GM23338 (cell line): ENCODE measurements at regions not wholly inside any gene's neighbourhood (a gene's known extent, or its start where the extent isn't known, plus 50 kb on each side); places are given as distances from the start of the nearest gene placed in this dataset.
A peak's percentile ranks its signal among the peaks of the same experiment; 100 is the strongest.

Experiments used
- ATAC-seq: fragments of 200-7000 bp; cut with Tn5 transposase; 3 replicates; pipeline ENCODE4 v1.9.1; 2020
- DNase-seq: peaks from one replicate; pipeline ENCODE4 v3.0.0-alpha.2; 2015; ENCODE audit warnings: low spot score
- H2AFZ ChIP-seq: fragments of 200-600 bp; sonication (generic); 2 replicates; pipeline ENCODE4 v1.8.0; 2016; ENCODE audit warnings: antibody characterized with exemption, mild to moderate bottlenecking, moderate library complexity
- H3F3A ChIP-seq: fragments of 200-600 bp; sonication (generic); replicated peaks from 2 replicates; pipeline ENCODE4 v1.8.0; 2017; ENCODE audit warnings: antibody characterized with exemption, mixed run types, low read depth
- H3K27ac ChIP-seq: fragments of 200-600 bp; sonication (generic); 2 replicates; pipeline ENCODE4 v1.6.1; 2016; ENCODE audit warnings: low read depth
- H3K27me3 ChIP-seq: fragments of 200-600 bp; sonication (generic); 2 replicates; pipeline ENCODE4 v1.8.0; 2016; ENCODE audit warnings: mild to moderate bottlenecking, mixed run types, moderate library complexity; ENCODE audit not compliant: insufficient read depth
- H3K36me3 ChIP-seq: fragments of 200-600 bp; sonication (generic); 2 replicates; pipeline ENCODE4 v1.8.0; 2016; ENCODE audit warnings: mild to moderate bottlenecking; ENCODE audit not compliant: insufficient read depth
- H3K4me1 ChIP-seq: fragments of 200-600 bp; sonication (generic); 2 replicates; pipeline ENCODE4 v1.8.0; 2016; ENCODE audit warnings: mild to moderate bottlenecking, moderate library complexity; ENCODE audit not compliant: insufficient read depth
- H3K4me2 ChIP-seq: fragments of 200-600 bp; sonication (generic); 2 replicates; pipeline ENCODE4 v1.7.1; 2017; ENCODE audit warnings: mixed run types
- H3K4me3 ChIP-seq: fragments of 200-600 bp; sonication (generic); 2 replicates; pipeline ENCODE4 v1.6.1; 2016; ENCODE audit warnings: mixed run types
- H3K79me2 ChIP-seq: fragments of 200-600 bp; sonication (generic); replicated peaks from 2 replicates; pipeline ENCODE4 v1.8.0; 2017; ENCODE audit warnings: mild to moderate bottlenecking; ENCODE audit not compliant: insufficient read depth
- H3K9me2 ChIP-seq: fragments of 200-600 bp; sonication (generic); 2 replicates; pipeline ENCODE4 v1.8.0; 2017; ENCODE audit not compliant: insufficient read depth
- H4K20me1 ChIP-seq: fragments of 200-600 bp; sonication (generic); replicated peaks from 2 replicates; pipeline ENCODE4 v1.8.0; 2017; ENCODE audit warnings: mild to moderate bottlenecking; ENCODE audit not compliant: insufficient read depth
- H3K27ac Mint-ChIP-seq: 2 replicates; pipeline ENCODE4 v1.8.0; 2020; ENCODE audit warnings: inconsistent platforms, mild to moderate bottlenecking, moderate library complexity, mixed read lengths
- H3K27me3 Mint-ChIP-seq: 3 replicates; pipeline ENCODE4 v1.8.0; 2022; ENCODE audit warnings: low read depth, mild to moderate bottlenecking, moderate library complexity, mixed read lengths, inconsistent platforms; ENCODE audit not compliant: insufficient read depth, poor library complexity
- H3K36me3 Mint-ChIP-seq: 3 replicates; pipeline ENCODE4 v1.8.0; 2021; ENCODE audit warnings: low read depth, mild to moderate bottlenecking, inconsistent platforms, moderate library complexity, mixed read lengths
- H3K4me1 Mint-ChIP-seq: 3 replicates; pipeline ENCODE4 v1.8.0; 2020; ENCODE audit warnings: mild to moderate bottlenecking, inconsistent platforms, mixed read lengths
- H3K4me3 Mint-ChIP-seq: 3 replicates; pipeline ENCODE4 v1.8.0; 2021; ENCODE audit warnings: moderate library complexity, mild to moderate bottlenecking, inconsistent platforms, mixed read lengths
- H3K9me3 Mint-ChIP-seq: 3 replicates; pipeline ENCODE4 v1.8.0; 2020; ENCODE audit warnings: moderate library complexity, mild to moderate bottlenecking, inconsistent platforms, mixed read lengths
- CTCF ChIP-seq, 2 experiments: fragments of 200-600 bp in 1 of 2; sonication (generic) in 1 of 2; conservative IDR thresholded peaks; 2 replicates each; pipeline versions ENCODE4 v1.5.1 to v1.6.1; 2016 to 2017; ENCODE audit warnings: antibody characterized with exemption in 2 of 2, low read depth in 2 of 2, mild to moderate bottlenecking in 2 of 2, moderate library complexity in 1 of 2
- ETS1 ChIP-seq: IDR thresholded peaks from 2 replicates; pipeline ENCODE4 v1.6.1; 2016; ENCODE audit warnings: antibody characterized with exemption
- EZH2 ChIP-seq: fragments of 200-600 bp; sonication (generic); IDR thresholded peaks from one replicate; pipeline ENCODE4 v1.8.0; 2017; ENCODE audit warnings: antibody characterized with exemption, mild to moderate bottlenecking, low read depth; ENCODE audit not compliant: unreplicated experiment
- EZH2phosphoT487 ChIP-seq: fragments of 200-600 bp; sonication (generic); IDR thresholded peaks from one replicate; pipeline ENCODE4 v1.8.1; 2018; ENCODE audit warnings: antibody characterized with exemption; ENCODE audit not compliant: unreplicated experiment
- JUNB ChIP-seq: IDR thresholded peaks from one replicate; pipeline ENCODE4 v1.6.1; 2016; ENCODE audit warnings: antibody characterized with exemption; ENCODE audit not compliant: unreplicated experiment
- REST ChIP-seq: IDR thresholded peaks from one replicate; pipeline ENCODE4 v1.6.1; 2018; ENCODE audit warnings: antibody characterized with exemption; ENCODE audit not compliant: unreplicated experiment
- ZNF331 ChIP-seq: fragments of 250-450 bp; sonication (Bioruptor Pico); IDR thresholded peaks from 2 replicates; pipeline ENCODE4 v1.5.0; 2020; ENCODE audit warnings: low read depth, mild to moderate bottlenecking, moderate library complexity
- ZNF462 ChIP-seq: fragments of 250-450 bp; sonication (Bioruptor Pico); IDR thresholded peaks from 2 replicates; pipeline ENCODE4 v1.5.0; 2020; ENCODE audit warnings: mild to moderate bottlenecking, moderate library complexity

GRCh38 chr2:158038901-158039300, 62.8 kb upstream of the UPP2 start:
- Histone ChIP-seq H4K20me1 (no peaks in the 10 kb centered on the region), H3K4me3 (no peak overlapping the region), H3K27ac (no peak overlapping the region), H3K36me3 (no peaks in the 10 kb centered on the region), H3K4me1 (no peaks in the 10 kb centered on the region; the same call in 1 of the 2 replicates), H3K79me2 (no peaks in the 10 kb centered on the region), H3K27me3 (no peaks in the 10 kb centered on the region), H3F3A (no peaks in the 10 kb centered on the region), H3K4me2 (no peak overlapping the region), H2AFZ (no peak overlapping the region), H3K9me2 (no peaks in the 10 kb centered on the region)
- Mint-ChIP-seq H3K36me3 (no peaks in the 10 kb centered on the region), H3K4me1 (peaks cover 12% of the 10 kb centered on the region; the same call in 2 of the 3 replicates), H3K4me3 (no peak overlapping the region), H3K27ac (no peak overlapping the region), H3K27me3 (no peaks in the 10 kb centered on the region), H3K9me3 (no peaks in the 10 kb centered on the region)
- no peak for DNase-seq
- TF ChIP-seq EZH2: no peak
- no peak for TF ChIP-seq ETS1
- no peak for TF ChIP-seq EZH2phosphoT487
- no peak for TF ChIP-seq CTCF (conservative IDR thresholded peaks at IDR 0.05; ENCODE audit: low read depth in 2 of 2)
- TF ChIP-seq REST: no peak
- ATAC-seq: no peak

GRCh38 chr2:158034198-158034866, 67.3 kb upstream of the UPP2 start:
- no peaks in the 10 kb centered on the region for H3K36me3 ChIP-seq
- no peak overlapping the region; the same call in 1 of the 2 replicates for H2AFZ ChIP-seq
- DNase-seq (peak; percentile 88), ATAC-seq (peak; percentile 99)
- Mint-ChIP-seq H3K4me1 (no peaks in the 10 kb centered on the region), H3K27me3 (no peaks in the 10 kb centered on the region), H3K36me3 (no peaks in the 10 kb centered on the region), H3K9me3 (no peaks in the 10 kb centered on the region), H3K27ac (no peak overlapping the region), H3K4me3 (no peak overlapping the region)
- H3K27ac ChIP-seq: no peak overlapping the region
- no peak overlapping the region for H3K4me2 ChIP-seq
- H4K20me1 ChIP-seq: no peaks in the 10 kb centered on the region
- no peaks in the 10 kb centered on the region for H3F3A ChIP-seq
- no peaks in the 10 kb centered on the region for H3K4me1 ChIP-seq
- H3K4me3 ChIP-seq: no peak overlapping the region
- H3K27me3 ChIP-seq: no peaks in the 10 kb centered on the region
- H3K79me2 ChIP-seq: no peaks in the 10 kb centered on the region
- no peaks in the 10 kb centered on the region for H3K9me2 ChIP-seq
- TF ChIP-seq ZNF331 (CRISPR knock-in tag) (no peak), JUNB (no peak), ZNF462 (CRISPR knock-in tag) (0 out of 2 replicates have a peak, but pooled peaks have one; percentile 5)
